ENCODE measurements at regions not wholly inside any gene's neighbourhood (a gene's known extent, or its start where the extent isn't known, plus 50 kb on each side); places are given as distances from the start of the nearest gene placed in this dataset.

- Histone ChIP-seq H3K79me2 (ENCODE audit: control insufficient read depth, insufficient read depth, low read length) (no peaks in the 10 kb centered on the region), H3K36me3 (ENCODE audit: control insufficient read depth in 2 of 2, insufficient read depth in 2 of 2, low read length in 1 of 2) (no peaks in the 10 kb centered on the region), H3K27ac (ENCODE audit: control insufficient read depth, insufficient read depth) (no peak overlapping the region), H3K4me2 (ENCODE audit: control insufficient read depth, insufficient read depth) (no peak overlapping the region), H3K4me3 (no peak overlapping the region), H3K27me3 (replicated peaks in 1 of 2; ENCODE audit: control insufficient read depth in 2 of 2, insufficient read depth in 2 of 2, low read length in 1 of 2) (no peaks in the 10 kb centered on the region), H2AFZ (ENCODE audit: control insufficient read depth, low read depth, low read length) (no peak overlapping the region), H3K9me3 (replicated peaks; ENCODE audit: control insufficient read depth, insufficient read depth, low read length) (no peaks in the 10 kb centered on the region), H3K4me1 (ENCODE audit: control insufficient read depth, insufficient read depth, low read length) (no peaks in the 10 kb centered on the region), H3K9ac (ENCODE audit: control insufficient read depth, insufficient read depth, low read length) (no peak overlapping the region), H4K20me1 (ENCODE audit: control insufficient read depth, insufficient read depth) (no peaks in the 10 kb centered on the region)
- TF ChIP-seq MYB (IDR thresholded peaks at IDR 0.05; ENCODE audit: borderline replicate concordance, low read depth, low read length): no peak
- no peak for TF ChIP-seq BACH1 (IDR thresholded peaks at IDR 0.05; ENCODE audit: borderline replicate concordance)
- TF ChIP-seq BCL3 (IDR thresholded peaks at IDR 0.05; ENCODE audit: borderline replicate concordance, insufficient read depth, low read depth, low read length, poor library complexity, severe bottlenecking): no peak
- TF ChIP-seq ZBTB4 (CRISPR knock-in tag; IDR thresholded peaks at IDR 0.05): no peak
- no peak for TF ChIP-seq TARDBP (IDR thresholded peaks at IDR 0.05; ENCODE audit: borderline replicate concordance)
- TF ChIP-seq RBBP5 (conservative IDR thresholded peaks at IDR 0.05): no peak
- no peak for TF ChIP-seq DPF2 (IDR thresholded peaks at IDR 0.05)
- TF ChIP-seq NFIC (IDR thresholded peaks at IDR 0.05; ENCODE audit: low read depth, low read length): no peak
- no peak for TF ChIP-seq RCOR1 (conservative IDR thresholded peaks at IDR 0.05; ENCODE audit: low read depth, low read length)
- TF ChIP-seq ZNF384 (IDR thresholded peaks at IDR 0.05; ENCODE audit: borderline replicate concordance, low read depth, low read length): no peak
- TF ChIP-seq MTA2 (IDR thresholded peaks at IDR 0.05; ENCODE audit: low read depth): no peak
- TF ChIP-seq IRF4 (IDR thresholded peaks at IDR 0.05; ENCODE audit: low read depth, low read length): no peak
- TF ChIP-seq EP300 (IDR thresholded peaks at IDR 0.05; ENCODE audit: borderline replicate concordance in 1 of 2, control insufficient read depth in 1 of 2, low read depth in 2 of 2, low read length in 2 of 2): no peak
- TF ChIP-seq RAD51 (IDR thresholded peaks at IDR 0.05): no peak
- no TSS peak for BruUV-seq (replicated peaks)
- WGBS (ENCODE audit: insufficient coverage, insufficient replicate concordance, low lambda C conversion rate, missing lambda C conversion rate): 64% methylated on average over 3 of the region's 3 CpGs
- ChIA-PET CTCF (interaction anchor here (1.5 to 2.9 kb wide), 2 partner anchors 8 to 104 kb away, joined by 3 to 13 read pairs; no protein-coding TSS in a partner anchor), RAD21 (ENCODE audit: unreplicated experiment) (no interaction called here), POLR2A (no interaction called here), SMC1A (ENCODE audit: uncharacterized antibody, unreplicated experiment) (no interaction called here)
- in situ Hi-C loops (cut with MboI): loop anchor here (25.0 kb wide), 1 partner anchor 1401 kb away; the partner anchor contains the start of gene MEIS1
- no peak for ATAC-seq
- intact Hi-C loops (cut with micrococcal nuclease; ENCODE audit: unreplicated experiment): no loop called here
- no peak for DNase-seq (ENCODE audit: low read depth, low spot score)
- no peak for FAIRE-seq
Observed at GRCh38 chr2:67838205-67838604, 224.6 kb downstream of the C1D start.

Data from GM12878 (cell line).